ENCODE measurements at regions not wholly inside any gene's neighbourhood (a gene's known extent, or its start where the extent isn't known, plus 50 kb on each side); places are given as distances from the start of the nearest gene placed in this dataset.

- TF ChIP-seq HNRNPK (IDR thresholded peaks at IDR 0.05; ENCODE audit: low read depth, low read length, poor library complexity, severe bottlenecking) (no peak), SP4 (CRISPR knock-in tag; IDR thresholded peaks at IDR 0.05) (no peak), CTCF (CRISPR knock-in tag; IDR thresholded peaks at IDR 0.05) (no peak), ARID3A (IDR thresholded peaks at IDR 0.05; ENCODE audit: low read depth, low read length) (no peak), SMAD3 (CRISPR knock-in tag; IDR thresholded peaks at IDR 0.05) (no peak), YY1 (IDR thresholded peaks at IDR 0.05; ENCODE audit: insufficient read depth, insufficient replicate concordance, low read depth, low read length) (no peak), ZNF772 (CRISPR knock-in tag; IDR thresholded peaks at IDR 0.05) (no peak), ZNF703 (CRISPR knock-in tag; IDR thresholded peaks at IDR 0.05; ENCODE audit: borderline replicate concordance) (no peak), GPN1 (CRISPR knock-in tag; IDR thresholded peaks at IDR 0.05; ENCODE audit: borderline replicate concordance) (no peak), POLR2A (IDR thresholded peaks at IDR 0.05; ENCODE audit: insufficient read depth in 1 of 2, low read depth in 2 of 2, low read length in 2 of 2) (no peak), ZZZ3 (CRISPR knock-in tag; IDR thresholded peaks at IDR 0.05; ENCODE audit: borderline replicate concordance) (no peak), EP300 (IDR thresholded peaks at IDR 0.05; ENCODE audit: low read depth in 2 of 2, low read length in 2 of 2) (no peak), EP300 (CRISPR knock-in tag; IDR thresholded peaks at IDR 0.05; ENCODE audit: borderline replicate concordance) (no peak), TAF15 (IDR thresholded peaks at IDR 0.05; ENCODE audit: low read depth, low read length, poor library complexity, severe bottlenecking) (no peak)
Measured at GRCh38 chr4:181476508-181476890, 766.7 kb upstream of the TENM3 start.

Data from HepG2 (cell line).